A549 (cell line): ENCODE measurements at regions not wholly inside any gene's neighbourhood (a gene's known extent, or its start where the extent isn't known, plus 50 kb on each side); places are given as distances from the start of the nearest gene placed in this dataset.

Experiments used
- NR3C1 ChIP-seq: fragments of >200 bp; sonication (Bioruptor Twin); formaldehyde crosslinking; IDR thresholded peaks from 3 replicates; pipeline ENCODE4 v1.6.1; 2017
- TF ChIP-seq, protein P1 (sequence below): fragments of >200 bp; sonication (Bioruptor Twin); formaldehyde crosslinking; IDR thresholded peaks from 3 replicates; pipeline ENCODE4 v1.5.1; 2016

DNA sequence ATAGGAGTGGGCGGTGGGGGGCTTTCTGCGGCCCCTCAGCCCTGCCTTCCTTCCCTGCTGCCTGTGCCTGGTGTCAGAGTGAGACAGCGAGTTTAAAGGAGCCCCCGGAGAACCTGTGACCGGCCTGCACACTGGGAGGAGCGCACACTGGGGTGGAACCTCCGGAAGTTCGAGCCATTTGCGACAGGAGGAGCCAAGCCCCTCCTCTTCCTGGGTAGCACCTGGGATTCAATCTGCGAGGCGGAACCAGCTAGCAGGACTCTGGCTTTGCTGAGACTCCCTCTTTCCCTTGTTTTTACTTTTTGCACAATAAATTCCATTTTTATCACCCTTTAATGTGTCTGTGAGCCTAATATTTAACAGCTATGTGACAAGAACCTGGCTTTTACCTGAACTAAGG lies 540.6 kb downstream of the NPHP4 start:
- TF ChIP-seq, protein P1, sequence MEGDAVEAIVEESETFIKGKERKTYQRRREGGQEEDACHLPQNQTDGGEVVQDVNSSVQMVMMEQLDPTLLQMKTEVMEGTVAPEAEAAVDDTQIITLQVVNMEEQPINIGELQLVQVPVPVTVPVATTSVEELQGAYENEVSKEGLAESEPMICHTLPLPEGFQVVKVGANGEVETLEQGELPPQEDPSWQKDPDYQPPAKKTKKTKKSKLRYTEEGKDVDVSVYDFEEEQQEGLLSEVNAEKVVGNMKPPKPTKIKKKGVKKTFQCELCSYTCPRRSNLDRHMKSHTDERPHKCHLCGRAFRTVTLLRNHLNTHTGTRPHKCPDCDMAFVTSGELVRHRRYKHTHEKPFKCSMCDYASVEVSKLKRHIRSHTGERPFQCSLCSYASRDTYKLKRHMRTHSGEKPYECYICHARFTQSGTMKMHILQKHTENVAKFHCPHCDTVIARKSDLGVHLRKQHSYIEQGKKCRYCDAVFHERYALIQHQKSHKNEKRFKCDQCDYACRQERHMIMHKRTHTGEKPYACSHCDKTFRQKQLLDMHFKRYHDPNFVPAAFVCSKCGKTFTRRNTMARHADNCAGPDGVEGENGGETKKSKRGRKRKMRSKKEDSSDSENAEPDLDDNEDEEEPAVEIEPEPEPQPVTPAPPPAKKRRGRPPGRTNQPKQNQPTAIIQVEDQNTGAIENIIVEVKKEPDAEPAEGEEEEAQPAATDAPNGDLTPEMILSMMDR: no peak
- TF ChIP-seq NR3C1: no peak
